ENCODE measurements at regions not wholly inside any gene's neighbourhood (a gene's known extent, or its start where the extent isn't known, plus 50 kb on each side); places are given as distances from the start of the nearest gene placed in this dataset.

DNA sequence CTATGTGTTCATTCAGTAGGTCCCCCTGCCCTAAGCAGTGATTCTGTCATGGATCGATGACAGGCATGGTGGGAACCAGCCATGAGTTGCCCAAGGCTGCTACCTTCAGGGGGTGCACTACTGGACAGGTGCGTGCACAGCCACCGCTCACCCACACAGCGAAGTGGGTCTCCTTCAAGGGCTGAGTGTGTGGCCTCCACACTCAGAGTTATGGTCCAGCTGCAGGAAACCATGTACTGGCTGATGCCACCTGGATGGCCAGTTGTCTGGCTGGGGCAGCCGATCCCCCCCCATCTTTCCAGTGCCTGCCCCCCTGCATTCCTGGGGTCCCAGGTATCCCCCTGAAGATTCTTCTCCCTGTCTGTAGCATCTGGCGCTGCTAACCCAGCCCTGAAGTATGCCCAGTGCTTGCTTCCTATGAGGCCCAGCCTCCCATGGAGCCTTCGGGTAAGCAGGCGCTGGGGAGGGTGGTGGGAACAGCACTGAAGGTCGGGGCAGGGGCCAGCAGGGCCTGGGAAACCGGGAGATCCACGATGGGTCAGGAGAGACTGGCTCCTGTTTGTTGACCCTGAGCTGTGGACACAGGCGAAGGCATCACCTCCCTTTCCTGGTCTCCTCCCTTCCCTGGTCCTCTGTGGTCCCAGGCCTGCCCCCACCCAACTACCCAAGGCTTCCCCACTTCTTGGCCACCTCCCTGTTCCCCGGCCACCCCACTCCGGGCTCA is 106.0 kb downstream of the VEGFA start:
- Histone ChIP-seq H2AK5ac (ENCODE audit: insufficient read length, low read length) (no peak overlapping the region), H3K9ac (ENCODE audit: extremely low read depth, insufficient read length, low read length) (no peak overlapping the region), H3K56ac (ENCODE audit: insufficient read length, low read depth, low read length) (no peak overlapping the region), H3K18ac (ENCODE audit: insufficient read length, low read depth, low read length) (no peak overlapping the region), H3K27me3 (ENCODE audit: insufficient read depth, low read length) (no peaks in the 10 kb centered on the region), H4K20me1 (ENCODE audit: control insufficient read depth, insufficient read depth, insufficient read length) (no peaks in the 10 kb centered on the region), H3K9me3 (ENCODE audit: control insufficient read depth, low read depth, low read length) (no peaks in the 10 kb centered on the region), H3K4me1 (ENCODE audit: insufficient read depth, low read length) (no peaks in the 10 kb centered on the region), H3K23me2 (ENCODE audit: insufficient read length, low read depth, low read length, poor library complexity, severe bottlenecking) (no peaks in the 10 kb centered on the region), H2BK15ac (ENCODE audit: low read depth, low read length) (no peak overlapping the region), H3K4me2 (ENCODE audit: insufficient read depth, insufficient read length, low read length) (no peak overlapping the region), H2AFZ (ENCODE audit: low read length) (no peak overlapping the region), H4K8ac (replicated peaks; ENCODE audit: insufficient read length, low read depth, low read length) (no peak overlapping the region), H2BK20ac (ENCODE audit: low read depth, low read length, poor library complexity, severe bottlenecking) (no peak overlapping the region), H3K23ac (ENCODE audit: insufficient read length, low read depth, low read length) (no peak overlapping the region), H3T11ph (ENCODE audit: low read length) (no peak overlapping the region), H4K5ac (ENCODE audit: insufficient read length, low read depth, low read length) (no peak overlapping the region), H2BK5ac (ENCODE audit: insufficient read length, low read length) (no peak overlapping the region), H2BK12ac (ENCODE audit: insufficient read length, low read depth, low read length) (no peak overlapping the region), H3K79me2 (ENCODE audit: insufficient read depth, low read length) (no peaks in the 10 kb centered on the region), H3K14ac (ENCODE audit: insufficient read depth, low read length) (no peak overlapping the region), H3K27ac (ENCODE audit: insufficient read length, low read depth, low read length) (no peak overlapping the region), H4K91ac (ENCODE audit: insufficient read length, low read depth, low read length) (no peak overlapping the region), H2BK120ac (ENCODE audit: low read depth, low read length, poor library complexity, severe bottlenecking) (no peak overlapping the region), H3K79me1 (ENCODE audit: insufficient read depth, low read depth, low read length, poor library complexity, severe bottlenecking) (no peaks in the 10 kb centered on the region), H3K4ac (ENCODE audit: low read depth, low read length) (no peak overlapping the region)
- no peak overlapping the region for H3K27ac Mint-ChIP-seq
- no peaks in the 10 kb centered on the region for H3K9me3 Mint-ChIP-seq
- no peak for DNase-seq
- WGBS (ENCODE audit: extremely low coverage, insufficient read length, low lambda C conversion rate): no CpG with 5 or more reads among the region's 14 CpGs
- H3K27me3 Mint-ChIP-seq (ENCODE audit: low read depth): no peaks in the 10 kb centered on the region; the same call in 1 of the 2 replicates
- H3K4me3 Mint-ChIP-seq: no peak overlapping the region
- H3K4me1 Mint-ChIP-seq: peaks cover 13 to 30% of the 10 kb centered on the region in 2 experiments
- H3K36me3 Mint-ChIP-seq (ENCODE audit: insufficient read depth in 1 of 3, low read depth in 3 of 3): no peaks in the 10 kb centered on the region; a peak in 1 of 7 replicates
- TF ChIP-seq, protein P1, sequence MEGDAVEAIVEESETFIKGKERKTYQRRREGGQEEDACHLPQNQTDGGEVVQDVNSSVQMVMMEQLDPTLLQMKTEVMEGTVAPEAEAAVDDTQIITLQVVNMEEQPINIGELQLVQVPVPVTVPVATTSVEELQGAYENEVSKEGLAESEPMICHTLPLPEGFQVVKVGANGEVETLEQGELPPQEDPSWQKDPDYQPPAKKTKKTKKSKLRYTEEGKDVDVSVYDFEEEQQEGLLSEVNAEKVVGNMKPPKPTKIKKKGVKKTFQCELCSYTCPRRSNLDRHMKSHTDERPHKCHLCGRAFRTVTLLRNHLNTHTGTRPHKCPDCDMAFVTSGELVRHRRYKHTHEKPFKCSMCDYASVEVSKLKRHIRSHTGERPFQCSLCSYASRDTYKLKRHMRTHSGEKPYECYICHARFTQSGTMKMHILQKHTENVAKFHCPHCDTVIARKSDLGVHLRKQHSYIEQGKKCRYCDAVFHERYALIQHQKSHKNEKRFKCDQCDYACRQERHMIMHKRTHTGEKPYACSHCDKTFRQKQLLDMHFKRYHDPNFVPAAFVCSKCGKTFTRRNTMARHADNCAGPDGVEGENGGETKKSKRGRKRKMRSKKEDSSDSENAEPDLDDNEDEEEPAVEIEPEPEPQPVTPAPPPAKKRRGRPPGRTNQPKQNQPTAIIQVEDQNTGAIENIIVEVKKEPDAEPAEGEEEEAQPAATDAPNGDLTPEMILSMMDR (conservative IDR thresholded peaks at IDR 0.05): no peak
